GM10266 (cell line): ENCODE measurements at regions not wholly inside any gene's neighbourhood (a gene's known extent, or its start where the extent isn't known, plus 50 kb on each side); places are given as distances from the start of the nearest gene placed in this dataset.

ENCODE experiments used
- DNase-seq: peaks from one replicate; pipeline ENCODE4 v3.0.0; 2012; ENCODE audit errors: extremely low spot score
- TF ChIP-seq, protein P1 (sequence below): IDR thresholded peaks from 2 replicates; pipeline ENCODE4 v1.5.1; 2012; ENCODE audit warnings: mild to moderate bottlenecking, low read depth; ENCODE audit not compliant: control insufficient read depth, insufficient read depth; ENCODE audit errors: missing control alignments

- TF ChIP-seq, protein P1, sequence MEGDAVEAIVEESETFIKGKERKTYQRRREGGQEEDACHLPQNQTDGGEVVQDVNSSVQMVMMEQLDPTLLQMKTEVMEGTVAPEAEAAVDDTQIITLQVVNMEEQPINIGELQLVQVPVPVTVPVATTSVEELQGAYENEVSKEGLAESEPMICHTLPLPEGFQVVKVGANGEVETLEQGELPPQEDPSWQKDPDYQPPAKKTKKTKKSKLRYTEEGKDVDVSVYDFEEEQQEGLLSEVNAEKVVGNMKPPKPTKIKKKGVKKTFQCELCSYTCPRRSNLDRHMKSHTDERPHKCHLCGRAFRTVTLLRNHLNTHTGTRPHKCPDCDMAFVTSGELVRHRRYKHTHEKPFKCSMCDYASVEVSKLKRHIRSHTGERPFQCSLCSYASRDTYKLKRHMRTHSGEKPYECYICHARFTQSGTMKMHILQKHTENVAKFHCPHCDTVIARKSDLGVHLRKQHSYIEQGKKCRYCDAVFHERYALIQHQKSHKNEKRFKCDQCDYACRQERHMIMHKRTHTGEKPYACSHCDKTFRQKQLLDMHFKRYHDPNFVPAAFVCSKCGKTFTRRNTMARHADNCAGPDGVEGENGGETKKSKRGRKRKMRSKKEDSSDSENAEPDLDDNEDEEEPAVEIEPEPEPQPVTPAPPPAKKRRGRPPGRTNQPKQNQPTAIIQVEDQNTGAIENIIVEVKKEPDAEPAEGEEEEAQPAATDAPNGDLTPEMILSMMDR = no peak
- DNase-seq = no peak
Measured at GRCh38 chr10:33070101-33070500, 112.1 kb upstream of the ITGB1 start.

GRCh38 chr10:33067917-33068316 is 109.9 kb upstream of the ITGB1 start:
- no peak for DNase-seq
- TF ChIP-seq, protein P1 = no peak

DNA sequence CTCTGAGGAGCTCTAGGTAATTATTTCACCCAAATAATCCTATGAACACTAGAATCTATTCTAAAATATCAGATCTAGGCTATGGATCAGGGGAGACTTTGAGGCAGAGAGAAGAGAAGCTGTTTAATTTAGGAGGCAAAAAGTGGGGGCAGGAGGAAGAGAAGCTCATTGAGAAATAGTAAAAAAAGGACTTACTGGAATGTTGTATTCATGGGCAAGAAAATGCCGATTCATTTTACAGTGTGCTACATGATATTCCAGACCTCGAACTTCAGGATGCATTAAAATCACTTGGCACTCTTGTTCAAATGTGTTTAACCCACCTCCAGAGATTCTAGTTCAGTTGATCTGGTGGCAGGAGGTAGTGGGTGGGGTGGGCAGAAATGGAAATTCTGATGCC is 109.5 kb upstream of the ITGB1 start:
- TF ChIP-seq, protein P1 = no peak
- DNase-seq = no peak

- DNase-seq = no peak
- TF ChIP-seq, protein P1 = no peak
Measured at GRCh38 chr10:33066558-33067236, 108.7 kb upstream of the ITGB1 start.

DNA sequence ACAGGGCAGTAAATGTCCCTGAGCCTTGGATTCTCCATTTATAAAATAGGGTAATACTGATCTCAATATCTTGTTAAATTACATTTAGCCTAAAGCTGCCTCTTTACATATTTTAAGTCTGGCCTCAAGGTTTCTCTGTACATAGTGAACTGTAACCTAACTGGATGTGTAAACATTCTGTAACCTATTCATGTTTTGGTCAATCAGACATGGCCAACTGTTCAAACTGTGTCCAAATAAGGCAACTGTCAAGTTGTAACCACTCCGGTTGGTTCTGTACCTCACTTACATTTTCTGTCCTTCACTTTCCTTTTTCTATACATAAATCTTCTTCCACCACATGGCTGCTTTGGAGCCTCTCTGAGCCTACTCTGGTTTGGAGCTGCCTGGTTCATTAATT is 107.1 kb upstream of the ITGB1 start:
- no peak for DNase-seq
- TF ChIP-seq, protein P1 = no peak

DNA sequence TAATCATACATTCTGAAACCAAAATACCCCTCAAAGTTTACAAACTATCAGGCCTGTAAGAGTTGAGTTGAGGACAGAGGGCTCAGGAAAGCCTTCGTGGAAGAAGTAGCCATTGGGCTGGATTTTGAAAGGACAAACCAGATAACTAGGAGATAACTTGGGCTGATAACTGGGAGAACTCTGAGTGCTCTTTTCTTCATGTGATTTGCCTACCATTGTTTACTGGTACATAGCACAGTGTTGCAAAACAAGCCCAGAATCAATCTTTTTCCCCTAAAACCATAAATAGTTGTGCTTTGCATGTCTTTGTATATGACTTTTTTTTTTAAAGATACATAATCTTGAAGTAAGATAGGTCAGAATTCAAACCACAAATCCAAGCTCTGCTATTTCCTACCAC is 106.7 kb upstream of the ITGB1 start:
- DNase-seq = no peak
- TF ChIP-seq, protein P1 = no peak

GRCh38 chr10:33057620-33058019 is 99.6 kb upstream of the ITGB1 start:
- TF ChIP-seq, protein P1 = no peak
- no peak for DNase-seq
